OCI-LY7 (cell line): ENCODE measurements at regions not wholly inside any gene's neighbourhood (a gene's known extent, or its start where the extent isn't known, plus 50 kb on each side); places are given as distances from the start of the nearest gene placed in this dataset.

Source experiments
- CTCF ChIP-seq: fragments of 200-600 bp; sonication (generic); conservative IDR thresholded peaks from 2 replicates; pipeline ENCODE4 v1.5.1; 2014; ENCODE audit warnings: mild to moderate bottlenecking, antibody characterized with exemption, low read length, moderate library complexity, mixed read lengths
- EZH2phosphoT487 ChIP-seq: fragments of 200-600 bp; sonication (generic); IDR thresholded peaks from 2 replicates; pipeline ENCODE4 v1.6.1; 2018; ENCODE audit warnings: low read depth, borderline replicate concordance, mild to moderate bottlenecking, mixed run types, antibody characterized with exemption, low read length, moderate library complexity, mixed read lengths

- TF ChIP-seq CTCF = no peak
- TF ChIP-seq EZH2phosphoT487 = no peak
Observed at GRCh38 chr9:24652181-24652580, 106.5 kb upstream of the IZUMO3 start.
